ENCODE measurements at regions not wholly inside any gene's neighbourhood (a gene's known extent, or its start where the extent isn't known, plus 50 kb on each side); places are given as distances from the start of the nearest gene placed in this dataset.

GRCh38 chr1:79215311-79215710 is 208.8 kb upstream of the ADGRL4 start:
- intact Hi-C loops (cut with micrococcal nuclease; ENCODE audit: unreplicated experiment): no loop called here
- no TSS peak for BruUV-seq (replicated peaks)
- H4K20me1 ChIP-seq (ENCODE audit: insufficient read depth, low read length): no peaks in the 10 kb centered on the region
- TF ChIP-seq, protein P1, sequence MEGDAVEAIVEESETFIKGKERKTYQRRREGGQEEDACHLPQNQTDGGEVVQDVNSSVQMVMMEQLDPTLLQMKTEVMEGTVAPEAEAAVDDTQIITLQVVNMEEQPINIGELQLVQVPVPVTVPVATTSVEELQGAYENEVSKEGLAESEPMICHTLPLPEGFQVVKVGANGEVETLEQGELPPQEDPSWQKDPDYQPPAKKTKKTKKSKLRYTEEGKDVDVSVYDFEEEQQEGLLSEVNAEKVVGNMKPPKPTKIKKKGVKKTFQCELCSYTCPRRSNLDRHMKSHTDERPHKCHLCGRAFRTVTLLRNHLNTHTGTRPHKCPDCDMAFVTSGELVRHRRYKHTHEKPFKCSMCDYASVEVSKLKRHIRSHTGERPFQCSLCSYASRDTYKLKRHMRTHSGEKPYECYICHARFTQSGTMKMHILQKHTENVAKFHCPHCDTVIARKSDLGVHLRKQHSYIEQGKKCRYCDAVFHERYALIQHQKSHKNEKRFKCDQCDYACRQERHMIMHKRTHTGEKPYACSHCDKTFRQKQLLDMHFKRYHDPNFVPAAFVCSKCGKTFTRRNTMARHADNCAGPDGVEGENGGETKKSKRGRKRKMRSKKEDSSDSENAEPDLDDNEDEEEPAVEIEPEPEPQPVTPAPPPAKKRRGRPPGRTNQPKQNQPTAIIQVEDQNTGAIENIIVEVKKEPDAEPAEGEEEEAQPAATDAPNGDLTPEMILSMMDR (conservative IDR thresholded peaks at IDR 0.05; ENCODE audit: low read length): no peak
- no peak for TF ChIP-seq EZH2phosphoT487 (IDR thresholded peaks at IDR 0.05; ENCODE audit: borderline replicate concordance, low read depth, low read length)
- ChIA-PET CTCF (ENCODE audit: unreplicated experiment) (no interaction called here), POLR2A (no interaction called here)
- no peak overlapping the region for H3K4me2 ChIP-seq (ENCODE audit: low read length)
- H3K79me2 ChIP-seq (ENCODE audit: insufficient read depth, low read depth, low read length): no peaks in the 10 kb centered on the region
- no peaks in the 10 kb centered on the region for H3K4me1 ChIP-seq (ENCODE audit: insufficient read depth, low read length, poor library complexity, severe bottlenecking)
- H3K27ac ChIP-seq (ENCODE audit: low read depth, low read length, poor library complexity, severe bottlenecking): no peak overlapping the region
- no peak overlapping the region for H2AFZ ChIP-seq (ENCODE audit: low read length)
- DNase-seq (ENCODE audit: low spot score): no peak
- no peaks in the 10 kb centered on the region for H3K36me3 ChIP-seq (ENCODE audit: insufficient read depth, low read length)
- H3K9me3 ChIP-seq (ENCODE audit: low read length): no peaks in the 10 kb centered on the region
- no peaks in the 10 kb centered on the region for H3K9me2 ChIP-seq (ENCODE audit: insufficient read depth, low read length)
- no peak overlapping the region for H3K4me3 ChIP-seq (ENCODE audit: low read depth, low read length, poor library complexity, severe bottlenecking)

- no peak overlapping the region for H2AFZ ChIP-seq (ENCODE audit: low read length)
- H3K9me2 ChIP-seq (ENCODE audit: insufficient read depth, low read length): no peaks in the 10 kb centered on the region
- H3K27ac ChIP-seq (ENCODE audit: low read depth, low read length, poor library complexity, severe bottlenecking): no peak overlapping the region
- ChIA-PET CTCF (ENCODE audit: unreplicated experiment) (no interaction called here), POLR2A (interaction anchor here (0.6 kb wide), 2 partner anchors 19 to 42 kb away, joined by 3 to 4 read pairs; no protein-coding TSS in a partner anchor)
- intact Hi-C loops (cut with micrococcal nuclease; ENCODE audit: unreplicated experiment): no loop called here
- no peak for DNase-seq (ENCODE audit: low spot score)
- TF ChIP-seq EZH2phosphoT487 (IDR thresholded peaks at IDR 0.05; ENCODE audit: borderline replicate concordance, low read depth, low read length): no peak
- TF ChIP-seq, protein P1 (conservative IDR thresholded peaks at IDR 0.05; ENCODE audit: low read length): no peak
- H3K4me1 ChIP-seq (ENCODE audit: insufficient read depth, low read length, poor library complexity, severe bottlenecking): no peaks in the 10 kb centered on the region
- no peaks in the 10 kb centered on the region for H3K9me3 ChIP-seq (ENCODE audit: low read length)
- no peaks in the 10 kb centered on the region for H4K20me1 ChIP-seq (ENCODE audit: insufficient read depth, low read length)
- no peak overlapping the region for H3K4me2 ChIP-seq (ENCODE audit: low read length)
- no peaks in the 10 kb centered on the region for H3K36me3 ChIP-seq (ENCODE audit: insufficient read depth, low read length)
- H3K79me2 ChIP-seq (ENCODE audit: insufficient read depth, low read depth, low read length): no peaks in the 10 kb centered on the region
- H3K4me3 ChIP-seq (ENCODE audit: low read depth, low read length, poor library complexity, severe bottlenecking): no peak overlapping the region
- BruUV-seq (replicated peaks): no TSS peak
Observed at GRCh38 chr1:79207786-79208185, 201.3 kb upstream of the ADGRL4 start.

DNA sequence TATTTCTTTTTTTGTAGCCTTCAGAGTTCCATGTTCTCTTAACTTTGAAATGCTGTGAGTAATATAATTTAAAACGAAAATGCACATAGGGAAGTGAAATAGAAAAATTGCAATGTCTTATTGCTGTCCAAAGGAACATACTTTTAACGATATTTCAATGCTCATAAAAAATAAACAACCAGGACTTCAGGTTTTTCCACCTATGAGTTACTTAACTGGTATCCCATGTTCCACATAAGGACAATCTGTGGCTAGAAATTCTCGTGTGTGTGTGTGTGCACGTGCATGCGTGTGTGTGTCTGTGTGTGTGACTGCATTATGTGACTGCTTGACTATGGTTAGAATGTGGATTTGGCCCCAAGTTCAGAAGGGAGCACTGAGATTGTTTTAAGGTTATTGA is 200.8 kb upstream of the ADGRL4 start:
- POLR2A ChIA-PET: no interaction called here
- Histone ChIP-seq H3K79me2 (ENCODE audit: insufficient read depth, low read depth, low read length) (no peaks in the 10 kb centered on the region), H3K27ac (ENCODE audit: low read depth, low read length, poor library complexity, severe bottlenecking) (no peak overlapping the region), H3K4me3 (ENCODE audit: low read depth, low read length, poor library complexity, severe bottlenecking) (no peak overlapping the region), H2AFZ (ENCODE audit: low read length) (no peak overlapping the region), H4K20me1 (ENCODE audit: insufficient read depth, low read length) (no peaks in the 10 kb centered on the region), H3K36me3 (ENCODE audit: insufficient read depth, low read length) (no peaks in the 10 kb centered on the region), H3K9me2 (ENCODE audit: insufficient read depth, low read length) (no peaks in the 10 kb centered on the region), H3K4me1 (ENCODE audit: insufficient read depth, low read length, poor library complexity, severe bottlenecking) (no peaks in the 10 kb centered on the region), H3K4me2 (ENCODE audit: low read length) (no peak overlapping the region), H3K9me3 (ENCODE audit: low read length) (no peaks in the 10 kb centered on the region)
- no TSS peak for BruUV-seq (replicated peaks)
- DNase-seq (ENCODE audit: low spot score): no peak
- no peak for TF ChIP-seq EZH2phosphoT487 (IDR thresholded peaks at IDR 0.05; ENCODE audit: borderline replicate concordance, low read depth, low read length)
- TF ChIP-seq, protein P1 (conservative IDR thresholded peaks at IDR 0.05; ENCODE audit: low read length): no peak
- intact Hi-C loops (cut with micrococcal nuclease; ENCODE audit: unreplicated experiment): no loop called here
- CTCF ChIA-PET (ENCODE audit: unreplicated experiment): no interaction called here
